C4-2B (cell line): ENCODE measurements at regions not wholly inside any gene's neighbourhood (a gene's known extent, or its start where the extent isn't known, plus 50 kb on each side); places are given as distances from the start of the nearest gene placed in this dataset.

Experiments used
- ZFX ChIP-seq: fragments of 450-650 bp; IDR thresholded peaks from 2 replicates; pipeline ENCODE4 v1.6.1; 2017
- TF ChIP-seq, protein P1 (sequence below): fragments of 450-650 bp; conservative IDR thresholded peaks from 2 replicates; pipeline ENCODE4 v1.5.1; 2017; ENCODE audit warnings: mild to moderate bottlenecking

DNA sequence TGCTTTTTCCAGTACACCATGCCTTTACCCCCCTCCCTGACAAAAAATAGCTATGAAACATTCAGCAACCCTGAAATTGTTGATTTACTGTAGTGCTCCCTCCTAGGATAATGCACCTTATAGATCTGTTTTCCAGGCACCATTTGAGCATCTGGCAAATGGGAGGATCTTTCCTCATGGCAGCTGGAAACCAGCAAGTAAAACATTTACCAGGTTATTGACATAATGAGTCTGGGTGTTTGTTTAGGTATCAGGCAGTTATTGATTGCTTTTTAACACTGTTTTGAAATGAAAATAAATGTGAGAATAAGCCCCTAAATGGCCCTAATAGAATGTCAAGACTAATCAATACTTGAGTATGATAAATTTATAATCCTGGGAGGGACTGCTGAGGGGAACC is 57.3 kb upstream of the KLF4 start:
- TF ChIP-seq, protein P1, sequence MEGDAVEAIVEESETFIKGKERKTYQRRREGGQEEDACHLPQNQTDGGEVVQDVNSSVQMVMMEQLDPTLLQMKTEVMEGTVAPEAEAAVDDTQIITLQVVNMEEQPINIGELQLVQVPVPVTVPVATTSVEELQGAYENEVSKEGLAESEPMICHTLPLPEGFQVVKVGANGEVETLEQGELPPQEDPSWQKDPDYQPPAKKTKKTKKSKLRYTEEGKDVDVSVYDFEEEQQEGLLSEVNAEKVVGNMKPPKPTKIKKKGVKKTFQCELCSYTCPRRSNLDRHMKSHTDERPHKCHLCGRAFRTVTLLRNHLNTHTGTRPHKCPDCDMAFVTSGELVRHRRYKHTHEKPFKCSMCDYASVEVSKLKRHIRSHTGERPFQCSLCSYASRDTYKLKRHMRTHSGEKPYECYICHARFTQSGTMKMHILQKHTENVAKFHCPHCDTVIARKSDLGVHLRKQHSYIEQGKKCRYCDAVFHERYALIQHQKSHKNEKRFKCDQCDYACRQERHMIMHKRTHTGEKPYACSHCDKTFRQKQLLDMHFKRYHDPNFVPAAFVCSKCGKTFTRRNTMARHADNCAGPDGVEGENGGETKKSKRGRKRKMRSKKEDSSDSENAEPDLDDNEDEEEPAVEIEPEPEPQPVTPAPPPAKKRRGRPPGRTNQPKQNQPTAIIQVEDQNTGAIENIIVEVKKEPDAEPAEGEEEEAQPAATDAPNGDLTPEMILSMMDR, result no peak
- no peak for TF ChIP-seq ZFX
